ENCODE measurements at regions not wholly inside any gene's neighbourhood (a gene's known extent, or its start where the extent isn't known, plus 50 kb on each side); places are given as distances from the start of the nearest gene placed in this dataset.

DNA sequence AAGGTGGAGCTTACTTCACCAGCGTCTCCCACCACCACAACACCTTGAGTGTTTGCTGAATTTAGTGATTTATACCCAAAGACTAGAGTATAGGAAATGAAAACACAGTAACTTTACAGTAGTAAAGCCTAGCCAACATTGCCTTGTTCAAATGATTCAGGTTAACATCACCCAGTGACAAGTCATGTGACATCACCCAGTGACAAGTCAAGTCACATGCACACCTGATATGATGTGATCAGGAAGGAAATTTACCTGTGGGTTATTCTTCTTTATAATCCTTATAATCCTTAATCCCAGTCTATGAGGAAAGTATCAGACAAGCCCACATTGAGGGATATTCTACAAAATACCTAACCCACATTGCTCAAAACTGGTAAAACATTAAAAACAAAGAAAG, 545.6 kb upstream of the MEF2C start:
- Histone ChIP-seq H3K9me3 (no peaks in the 10 kb centered on the region), H3K4me3 (no peak overlapping the region), H3K27me3 (no peaks in the 10 kb centered on the region), H3K4me1 (no peaks in the 10 kb centered on the region), H3K27ac (no peak overlapping the region), H3K36me3 (no peaks in the 10 kb centered on the region)
- TF ChIP-seq POLR2AphosphoS5 (IDR thresholded peaks at IDR 0.05) (no peak), CTCF (IDR thresholded peaks at IDR 0.05) (no peak), POLR2A (IDR thresholded peaks at IDR 0.05) (no peak)
- intact Hi-C loops (cut with DNase I; ENCODE audit: low total_unique reads): no loop called here
- no peak for DNase-seq (ENCODE audit: low spot score in 2 of 2)

GRCh38 chr5:89425062-89425461, 542.1 kb upstream of the MEF2C start:
- no peak overlapping the region for H3K4me3 ChIP-seq
- no peaks in the 10 kb centered on the region for H3K36me3 ChIP-seq
- no peak overlapping the region for H3K27ac ChIP-seq
- H3K27me3 ChIP-seq: no peaks in the 10 kb centered on the region
- intact Hi-C loops (cut with DNase I; ENCODE audit: low total_unique reads): no loop called here
- TF ChIP-seq POLR2A (IDR thresholded peaks at IDR 0.05) (no peak), POLR2AphosphoS5 (IDR thresholded peaks at IDR 0.05) (no peak), CTCF (IDR thresholded peaks at IDR 0.05) (no peak)
- H3K4me1 ChIP-seq: no peaks in the 10 kb centered on the region
- no peak for DNase-seq (ENCODE audit: low spot score in 2 of 2)
- H3K9me3 ChIP-seq: no peaks in the 10 kb centered on the region

DNA sequence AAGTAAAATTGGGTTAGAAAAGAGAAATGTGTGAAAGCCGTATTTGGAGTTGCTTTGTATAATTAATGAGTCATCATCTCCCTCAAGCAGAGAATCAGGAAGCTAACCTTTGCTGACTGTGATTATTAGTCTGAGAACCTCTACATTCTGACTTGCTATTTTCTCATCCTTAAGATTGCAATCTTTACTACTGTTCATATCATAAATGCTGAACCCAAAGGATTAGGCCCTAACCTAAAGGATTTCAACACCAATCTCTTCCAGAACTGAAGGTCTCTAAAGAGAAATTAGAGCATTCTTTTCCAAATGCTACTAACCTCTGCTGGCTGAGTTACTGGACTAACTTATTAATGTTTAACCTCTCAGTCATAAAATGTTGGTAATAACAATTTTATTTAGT, 538.1 kb upstream of the MEF2C start:
- H3K27me3 ChIP-seq: no peaks in the 10 kb centered on the region
- DNase-seq (ENCODE audit: low spot score in 2 of 2): no peak
- no peaks in the 10 kb centered on the region for H3K9me3 ChIP-seq
- intact Hi-C loops (cut with DNase I; ENCODE audit: low total_unique reads): no loop called here
- no peaks in the 10 kb centered on the region for H3K36me3 ChIP-seq
- H3K27ac ChIP-seq: no peak overlapping the region
- no peak overlapping the region for H3K4me3 ChIP-seq
- TF ChIP-seq POLR2A (IDR thresholded peaks at IDR 0.05) (no peak), POLR2AphosphoS5 (IDR thresholded peaks at IDR 0.05) (no peak), CTCF (IDR thresholded peaks at IDR 0.05) (no peak)
- no peaks in the 10 kb centered on the region for H3K4me1 ChIP-seq

- Histone ChIP-seq H3K27ac (no peak overlapping the region), H3K4me3 (no peak overlapping the region), H3K9me3 (no peaks in the 10 kb centered on the region), H3K36me3 (no peaks in the 10 kb centered on the region), H3K27me3 (no peaks in the 10 kb centered on the region), H3K4me1 (no peaks in the 10 kb centered on the region)
- intact Hi-C loops (cut with DNase I; ENCODE audit: low total_unique reads): no loop called here
- TF ChIP-seq POLR2A (IDR thresholded peaks at IDR 0.05) (no peak), POLR2AphosphoS5 (IDR thresholded peaks at IDR 0.05) (no peak), CTCF (IDR thresholded peaks at IDR 0.05) (no peak)
- no peak for DNase-seq (ENCODE audit: low spot score in 2 of 2)
These were observed 535.6 kb upstream of the MEF2C start for GRCh38 chr5:89418407-89419085.

GRCh38 chr5:89417990-89418389, 535.0 kb upstream of the MEF2C start:
- Histone ChIP-seq H3K4me3 (no peak overlapping the region), H3K27ac (no peak overlapping the region), H3K4me1 (no peaks in the 10 kb centered on the region), H3K27me3 (no peaks in the 10 kb centered on the region), H3K9me3 (no peaks in the 10 kb centered on the region), H3K36me3 (no peaks in the 10 kb centered on the region)
- intact Hi-C loops (cut with DNase I; ENCODE audit: low total_unique reads): no loop called here
- DNase-seq (ENCODE audit: low spot score in 2 of 2): no peak
- TF ChIP-seq POLR2A (IDR thresholded peaks at IDR 0.05): no peak
- TF ChIP-seq CTCF (IDR thresholded peaks at IDR 0.05): no peak
- no peak for TF ChIP-seq POLR2AphosphoS5 (IDR thresholded peaks at IDR 0.05)
